ENCODE measurements at regions not wholly inside any gene's neighbourhood (a gene's known extent, or its start where the extent isn't known, plus 50 kb on each side); places are given as distances from the start of the nearest gene placed in this dataset.

DNA sequence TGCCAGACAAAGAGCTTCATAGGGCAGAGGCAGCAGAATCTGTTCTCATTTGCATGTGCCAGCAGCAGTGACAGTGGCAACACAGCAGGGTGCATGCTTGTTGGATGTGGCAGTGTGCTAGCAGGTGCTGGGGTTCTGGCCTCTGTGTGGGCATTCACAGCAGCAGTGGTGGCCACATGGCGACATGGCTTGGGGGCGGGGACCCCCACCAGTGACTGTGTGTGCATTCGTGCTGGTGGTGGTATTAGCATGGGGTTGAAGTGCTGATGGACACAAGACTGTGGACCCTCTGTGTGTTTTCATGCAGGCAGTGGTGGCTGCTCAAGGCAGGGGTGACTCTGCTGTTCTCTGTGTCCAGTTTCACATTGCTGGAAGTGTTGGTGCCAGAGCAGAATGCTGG, 183.2 kb upstream of the PDE4D start:
- TF ChIP-seq, protein P1, sequence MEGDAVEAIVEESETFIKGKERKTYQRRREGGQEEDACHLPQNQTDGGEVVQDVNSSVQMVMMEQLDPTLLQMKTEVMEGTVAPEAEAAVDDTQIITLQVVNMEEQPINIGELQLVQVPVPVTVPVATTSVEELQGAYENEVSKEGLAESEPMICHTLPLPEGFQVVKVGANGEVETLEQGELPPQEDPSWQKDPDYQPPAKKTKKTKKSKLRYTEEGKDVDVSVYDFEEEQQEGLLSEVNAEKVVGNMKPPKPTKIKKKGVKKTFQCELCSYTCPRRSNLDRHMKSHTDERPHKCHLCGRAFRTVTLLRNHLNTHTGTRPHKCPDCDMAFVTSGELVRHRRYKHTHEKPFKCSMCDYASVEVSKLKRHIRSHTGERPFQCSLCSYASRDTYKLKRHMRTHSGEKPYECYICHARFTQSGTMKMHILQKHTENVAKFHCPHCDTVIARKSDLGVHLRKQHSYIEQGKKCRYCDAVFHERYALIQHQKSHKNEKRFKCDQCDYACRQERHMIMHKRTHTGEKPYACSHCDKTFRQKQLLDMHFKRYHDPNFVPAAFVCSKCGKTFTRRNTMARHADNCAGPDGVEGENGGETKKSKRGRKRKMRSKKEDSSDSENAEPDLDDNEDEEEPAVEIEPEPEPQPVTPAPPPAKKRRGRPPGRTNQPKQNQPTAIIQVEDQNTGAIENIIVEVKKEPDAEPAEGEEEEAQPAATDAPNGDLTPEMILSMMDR (IDR thresholded peaks at IDR 0.05) = no peak
- no peak for TF ChIP-seq POLR2A (IDR thresholded peaks at IDR 0.05)
